H1 (cell line): ENCODE measurements at regions not wholly inside any gene's neighbourhood (a gene's known extent, or its start where the extent isn't known, plus 50 kb on each side); places are given as distances from the start of the nearest gene placed in this dataset.

ENCODE experiments used
- CTCF ChIA-PET: fragments of 300-600 bp; sonication (Branson Sonifier 250); formaldehyde crosslinking; loops from one replicate; lab custom pipeline; 2021; ENCODE audit not compliant: partially characterized antibody; lab: Charles Lee
- POLR2A ChIA-PET: fragments of 300-600 bp; sonication (Branson Sonifier 250); formaldehyde crosslinking; loops from one replicate; lab custom pipeline; 2021; ENCODE audit warnings: inconsistent platforms; ENCODE audit not compliant: partially characterized antibody; lab: Charles Lee
- DNase-seq, 2 experiments: peaks; one replicate each; pipeline versions ENCODE4 v3.0.0 to v3.0.0-alpha.2; 2010 to 2022; ENCODE audit warnings: low spot score in 2 of 2, low read depth in 1 of 2, mixed read lengths in 1 of 2
- FAIRE-seq: peaks from 2 replicates; lab custom pipeline; 2011; peaks lifted over from hg19 to GRCh38; lab: Jason Lieb, UNC
- H2AFZ ChIP-seq: 2 replicates; pipeline ENCODE4 v1.8.1; 2012; ENCODE audit warnings: low read length, inconsistent platforms
- H2AK5ac ChIP-seq: 2 replicates; pipeline ENCODE4 v1.6.1; 2013; ENCODE audit warnings: low read depth, low read length
- H2BK120ac ChIP-seq: replicated peaks from 2 replicates; pipeline ENCODE3; 2013; ENCODE audit warnings: low read depth, low read length, inconsistent platforms
- H2BK12ac ChIP-seq: 2 replicates; pipeline ENCODE4 v1.6.1; 2013; ENCODE audit warnings: low read depth, low read length
- H2BK15ac ChIP-seq: 2 replicates; pipeline ENCODE4 v1.6.1; 2013; ENCODE audit warnings: low read length
- H2BK20ac ChIP-seq: 2 replicates; pipeline ENCODE4 v1.6.1; 2013; ENCODE audit warnings: low read length
- H2BK5ac ChIP-seq: 2 replicates; pipeline ENCODE4 v1.6.1; 2013; ENCODE audit warnings: low read depth, low read length
- H3K14ac ChIP-seq: 2 replicates; pipeline ENCODE4 v1.6.1; 2013; ENCODE audit warnings: inconsistent platforms; ENCODE audit not compliant: insufficient read length
- H3K18ac ChIP-seq: 2 replicates; pipeline ENCODE4 v1.6.1; 2013; ENCODE audit warnings: low read length; ENCODE audit errors: extremely low read depth
- H3K23ac ChIP-seq: 2 replicates; pipeline ENCODE4 v1.6.1; 2013; ENCODE audit warnings: inconsistent platforms; ENCODE audit not compliant: insufficient read length
- H3K23me2 ChIP-seq: 2 replicates; pipeline ENCODE4 v1.6.1; 2013; ENCODE audit warnings: low read depth, low read length
- H3K27ac ChIP-seq: 2 replicates; pipeline ENCODE4 v1.6.1; 2011; ENCODE audit warnings: low read depth, low read length, inconsistent platforms
- H3K27me3 ChIP-seq, 4 experiments: replicated peaks in 1 of 4; 1 replicate in 1 of 4; 2 replicates in 3 of 4; pipeline versions ENCODE4 v1.6.1 to v1.8.1; 2011 to 2013; ENCODE audit warnings: low read length in 3 of 4, mild to moderate bottlenecking in 3 of 4, inconsistent platforms in 2 of 4, mixed read lengths in 2 of 4, moderate library complexity in 1 of 4; ENCODE audit not compliant: control insufficient read depth in 3 of 4, insufficient read depth in 3 of 4; ENCODE audit errors: extremely low read depth in 1 of 4
- H3K36me3 ChIP-seq, 4 experiments: 2 replicates each; pipeline versions ENCODE4 v1.6.1 to v1.8.1; 2011 to 2013; ENCODE audit warnings: mild to moderate bottlenecking in 4 of 4, low read length in 3 of 4, moderate library complexity in 2 of 4, control low read depth in 1 of 4, inconsistent platforms in 1 of 4; ENCODE audit not compliant: insufficient read depth in 4 of 4, control insufficient read depth in 2 of 4
- H3K4ac ChIP-seq: replicated peaks from 2 replicates; pipeline ENCODE3; 2013; ENCODE audit warnings: low read length, low read depth, mixed read lengths, inconsistent platforms; ENCODE audit not compliant: insufficient read length
- H3K4me1 ChIP-seq, 4 experiments: replicated peaks in 1 of 4; 1 replicate in 1 of 4; 2 replicates in 3 of 4; pipeline versions ENCODE4 v1.6.1 to v1.8.1; 2011 to 2013; ENCODE audit warnings: low read length in 3 of 4, inconsistent platforms in 2 of 4, mixed read lengths in 1 of 4; ENCODE audit not compliant: insufficient read depth in 4 of 4, control insufficient read depth in 3 of 4
- H3K4me2 ChIP-seq, 2 experiments: 2 replicates each; pipeline versions ENCODE4 v1.6.1 to v1.8.1; 2011 to 2013; ENCODE audit warnings: low read depth in 2 of 2, low read length in 2 of 2, control low read depth in 1 of 2, inconsistent platforms in 1 of 2, mild to moderate bottlenecking in 1 of 2; ENCODE audit not compliant: insufficient read depth in 1 of 2
- H3K4me3 ChIP-seq, 4 experiments: fragments of 200-600, 300-600 bp in 1 of 4; sonication (generic), shearing (Covaris generic), sonication (Bioruptor Twin) in 1 of 4; 2 replicates each; pipeline versions ENCODE4 v1.5.1 to v1.8.1; 2011 to 2016; ENCODE audit warnings: low read length in 4 of 4, low read depth in 3 of 4, control low read depth in 2 of 4, inconsistent platforms in 2 of 4, mild to moderate bottlenecking in 2 of 4, mixed read lengths in 1 of 4, moderate library complexity in 1 of 4; ENCODE audit not compliant: insufficient read depth in 2 of 4; ENCODE audit errors: extremely low read depth in 1 of 4
- H3K56ac ChIP-seq: replicated peaks from 2 replicates; pipeline ENCODE3; 2013; ENCODE audit warnings: low read depth, mild to moderate bottlenecking, mixed read lengths, low read length, inconsistent platforms; ENCODE audit not compliant: insufficient read length
- H3K79me1 ChIP-seq: 2 replicates; pipeline ENCODE4 v1.6.1; 2013; ENCODE audit warnings: low read depth, low read length, control low read depth
- H3K79me2 ChIP-seq, 2 experiments: 2 replicates each; pipeline versions ENCODE4 v1.6.1 to v1.8.1; 2012 to 2013; ENCODE audit warnings: low read length in 2 of 2, mild to moderate bottlenecking in 2 of 2, inconsistent platforms in 1 of 2; ENCODE audit not compliant: insufficient read depth in 2 of 2, control insufficient read depth in 1 of 2
- H3K9ac ChIP-seq, 4 experiments: replicated peaks in 1 of 4; 1 replicate in 1 of 4; 2 replicates in 3 of 4; pipeline versions ENCODE4 v1.6.1 to v1.8.1; 2011 to 2013; ENCODE audit warnings: low read depth in 3 of 4, low read length in 3 of 4, control low read depth in 2 of 4, mild to moderate bottlenecking in 2 of 4, moderate library complexity in 2 of 4, inconsistent platforms in 1 of 4; ENCODE audit errors: extremely low read depth in 1 of 4
- H3K9me3 ChIP-seq, 2 experiments: 2 replicates each; pipeline versions ENCODE4 v1.6.1 to v1.8.1; 2012 to 2013; ENCODE audit warnings: mild to moderate bottlenecking in 2 of 2, moderate library complexity in 2 of 2, control low read depth in 1 of 2, inconsistent platforms in 1 of 2, low read depth in 1 of 2, low read length in 1 of 2, mixed read lengths in 1 of 2; ENCODE audit not compliant: insufficient read depth in 2 of 2
- H4K20me1 ChIP-seq, 2 experiments: replicated peaks in 1 of 2; 2 replicates each; pipeline versions ENCODE3 to v1.8.1; 2011 to 2013; ENCODE audit warnings: inconsistent platforms in 2 of 2, low read length in 2 of 2, mild to moderate bottlenecking in 1 of 2; ENCODE audit not compliant: insufficient read depth in 2 of 2, control insufficient read depth in 1 of 2
- H4K5ac ChIP-seq: 2 replicates; pipeline ENCODE4 v1.6.1; 2013; ENCODE audit warnings: low read length, low read depth, mixed read lengths, inconsistent platforms; ENCODE audit not compliant: insufficient read length
- H4K8ac ChIP-seq: 2 replicates; pipeline ENCODE4 v1.8.0; 2013; ENCODE audit warnings: mild to moderate bottlenecking, moderate library complexity, low read length, inconsistent platforms; ENCODE audit not compliant: insufficient read depth; ENCODE audit errors: extremely low read depth
- H4K91ac ChIP-seq: replicated peaks from 2 replicates; pipeline ENCODE3; 2013; ENCODE audit warnings: low read length, mixed read lengths, inconsistent platforms; ENCODE audit not compliant: insufficient read length
- CTBP2 ChIP-seq: IDR thresholded peaks from 2 replicates; pipeline ENCODE4 v1.7.0; 2011; ENCODE audit warnings: borderline replicate concordance, mild to moderate bottlenecking, moderate library complexity, mixed read lengths, low read length; ENCODE audit not compliant: insufficient read depth, insufficient read length
- WGBS, 2 experiments: shearing (Covaris generic) in 1 of 2; methylation state at CpG; one replicate each; pipeline versions ENCODE4 v1.1.6 to v1.1.7; 2013 to 2015; ENCODE audit warnings: low lambda C conversion rate in 2 of 2, mixed read lengths in 2 of 2, inconsistent platforms in 1 of 2, low coverage in 1 of 2, missing lambda C conversion rate in 1 of 2; ENCODE audit not compliant: insufficient replicate concordance in 2 of 2, insufficient coverage in 1 of 2, insufficient read length in 1 of 2; ENCODE audit errors: extremely low coverage in 1 of 2, missing lambda C conversion rate in 1 of 2; 5-methylcytosine and 5-hydroxymethylcytosine counted together

DNA sequence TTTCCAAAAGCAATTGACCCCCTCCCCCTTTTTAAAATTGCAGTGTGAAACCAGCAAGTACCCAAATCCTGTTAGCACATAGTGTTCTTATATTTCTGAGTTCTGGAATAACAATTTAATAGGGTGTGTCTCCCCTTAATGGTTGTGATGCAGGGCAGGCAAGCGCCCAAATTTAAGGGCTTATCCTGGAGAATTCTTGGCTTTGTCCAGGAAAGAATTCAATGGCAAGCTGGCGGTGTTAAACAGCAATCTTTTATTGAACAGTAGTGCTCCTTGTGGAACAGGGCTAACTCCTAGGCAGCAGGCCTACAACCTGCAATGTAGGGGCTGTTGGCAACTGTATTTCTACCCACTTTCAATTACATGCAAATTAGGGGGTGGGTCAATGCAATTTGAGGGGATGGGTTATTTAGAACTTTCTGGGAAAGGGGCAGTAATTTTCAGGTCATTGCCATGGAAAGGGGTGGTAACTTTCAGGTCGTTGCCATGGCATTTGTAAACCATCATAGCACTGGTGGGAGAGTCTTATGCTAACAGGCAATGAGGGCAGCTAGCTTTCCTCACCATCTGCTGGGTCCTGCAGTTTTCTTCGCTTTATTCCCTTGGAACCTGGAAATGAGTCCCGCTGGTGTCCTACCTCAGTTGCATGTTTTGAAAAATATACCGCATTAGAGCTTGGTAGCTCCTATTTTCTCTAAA, 149.0 kb upstream of the KCTD1 start:
- no peak overlapping the region for H2BK20ac ChIP-seq
- TF ChIP-seq CTBP2, result no peak
- no peak overlapping the region for H3K56ac ChIP-seq
- no peaks in the 10 kb centered on the region for H3K4me1 ChIP-seq
- no peak overlapping the region for H2BK12ac ChIP-seq
- no peak overlapping the region for H3K23ac ChIP-seq
- H3K4ac ChIP-seq, result no peak overlapping the region
- H3K4me2 ChIP-seq, result no peak overlapping the region
- DNase-seq, result no peak
- H3K14ac ChIP-seq, result no peak overlapping the region
- H3K36me3 ChIP-seq, result no peaks in the 10 kb centered on the region; a peak in 1 of 8 replicates
- no peak overlapping the region for H3K27ac ChIP-seq
- CTCF ChIA-PET, result interaction anchor here (1.2 kb wide), 2 partner anchors 15 to 152 kb away, joined by 3 read pairs; no protein-coding TSS in a partner anchor
- FAIRE-seq, result no peak
- H3K4me3 ChIP-seq, result no peak overlapping the region
- H3K18ac ChIP-seq, result no peak overlapping the region
- no peak overlapping the region for H2BK15ac ChIP-seq
- WGBS, 2 experiments, result 88% methylated on average over 6 of the region's 6 CpGs; no CpG with 5 or more reads in 1 of the 2 experiments
- H3K27me3 ChIP-seq, result peaks cover 6 to 39% (median 25%) of the 10 kb centered on the region in 4 experiments
- POLR2A ChIA-PET, result no interaction called here
- no peak overlapping the region for H4K8ac ChIP-seq
- no peak overlapping the region for H2AFZ ChIP-seq
- no peak overlapping the region for H4K5ac ChIP-seq
- no peak overlapping the region for H2BK5ac ChIP-seq
- no peaks in the 10 kb centered on the region for H3K79me2 ChIP-seq
- no peak overlapping the region for H2AK5ac ChIP-seq
- no peak overlapping the region for H2BK120ac ChIP-seq
- no peaks in the 10 kb centered on the region for H3K9me3 ChIP-seq
- no peak overlapping the region for H4K91ac ChIP-seq
- no peaks in the 10 kb centered on the region for H4K20me1 ChIP-seq
- no peak overlapping the region for H3K9ac ChIP-seq
- no peaks in the 10 kb centered on the region; the same call in 1 of the 2 replicates for H3K23me2 ChIP-seq
- no peaks in the 10 kb centered on the region for H3K79me1 ChIP-seq
